ENCODE measurements at regions not wholly inside any gene's neighbourhood (a gene's known extent, or its start where the extent isn't known, plus 50 kb on each side); places are given as distances from the start of the nearest gene placed in this dataset.
A peak's percentile ranks its signal among the peaks of the same experiment; 100 is the strongest.

DNA sequence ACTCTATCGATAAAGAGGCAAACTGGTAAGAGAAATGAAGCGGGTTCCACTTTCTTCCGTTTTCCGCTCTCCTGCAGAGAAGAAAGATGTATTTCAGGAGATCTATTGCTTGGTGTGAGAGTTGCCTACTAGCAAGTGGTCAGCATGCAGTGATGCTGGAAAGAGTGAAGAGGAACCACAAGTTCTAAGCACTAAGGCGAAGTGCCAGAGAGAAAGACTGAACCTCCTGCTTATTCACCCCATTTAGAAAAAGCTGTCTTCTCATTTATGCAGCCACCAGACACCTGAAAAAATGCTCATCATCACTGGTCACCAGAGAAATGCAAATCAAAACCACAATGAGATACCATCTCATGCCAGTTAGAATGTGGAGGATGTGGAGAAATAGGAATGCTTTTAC is 78.7 kb upstream of the GPC6 start:
- Histone ChIP-seq H3K4me2 (ENCODE audit: low read depth, low read length) (no peak overlapping the region), H3K27me3 (ENCODE audit: control insufficient read depth, insufficient read depth, low read length) (no peaks in the 10 kb centered on the region), H4K5ac (ENCODE audit: low read depth, low read length) (no peak overlapping the region), H2BK120ac (ENCODE audit: low read depth, low read length) (no peak overlapping the region), H2AK9ac (replicated peaks; ENCODE audit: low read depth, low read length, poor library complexity) (no peak overlapping the region), H2BK15ac (ENCODE audit: low read depth, low read length) (peak overlapping the region; percentile 15; the same call in 1 of the 3 replicates), H3K4ac (ENCODE audit: low read depth, low read length) (no peak overlapping the region), H3K9me3 (ENCODE audit: control insufficient read depth, insufficient read depth, low read length) (no peaks in the 10 kb centered on the region), H3K23ac (ENCODE audit: low read depth, low read length) (no peak overlapping the region), H2BK20ac (ENCODE audit: low read depth, low read length) (no peak overlapping the region), H4K8ac (ENCODE audit: low read depth in 2 of 2, low read length in 2 of 2) (no peak overlapping the region), H3K4me3 (ENCODE audit: insufficient read depth, low read depth, low read length) (no peak overlapping the region), H3K14ac (replicated peaks; ENCODE audit: low read depth, low read length) (no peak overlapping the region), H3K27ac (ENCODE audit: insufficient read depth, low read length) (no peak overlapping the region), H2BK5ac (ENCODE audit: low read depth, low read length, poor library complexity, severe bottlenecking) (no peak overlapping the region), H3K56ac (ENCODE audit: extremely low read depth, insufficient read depth, low read length) (no peak overlapping the region), H3K9ac (ENCODE audit: low read depth, low read length) (no peak overlapping the region), H4K20me1 (ENCODE audit: insufficient read depth, low read length) (no peaks in the 10 kb centered on the region), H3K36me3 (ENCODE audit: control insufficient read depth, insufficient read depth, low read length) (no peaks in the 10 kb centered on the region), H3K18ac (ENCODE audit: low read depth, low read length) (no peak overlapping the region), H3K4me1 (ENCODE audit: control insufficient read depth, insufficient read depth, low read length) (peaks cover 3% of the 10 kb centered on the region; the same call in 1 of the 2 replicates), H3K79me1 (ENCODE audit: low read depth in 1 of 2, low read length in 2 of 2) (no peaks in the 10 kb centered on the region), H2AK5ac (ENCODE audit: low read depth, low read length) (peak overlapping the region; percentile 56; the same call in 1 of the 2 replicates), H2AFZ (replicated peaks; ENCODE audit: low read length, poor library complexity) (no peak overlapping the region), H4K91ac (ENCODE audit: insufficient read depth, low read depth, low read length) (no peak overlapping the region), H3K9me1 (ENCODE audit: insufficient read depth, low read length) (no peaks in the 10 kb centered on the region)
- POLR2A ChIA-PET (ENCODE audit: unreplicated experiment): no interaction called here
- dilution Hi-C loops (cut with HindIII; ENCODE audit: low sequenced_read_pairs, unreplicated experiment): no loop called here
- in situ Hi-C loops (cut with MboI; ENCODE audit: low sequenced_read_pairs): no loop called here
- TF ChIP-seq SMC3 (IDR thresholded peaks at IDR 0.05; ENCODE audit: low read depth, low read length) (no peak), RFX5 (IDR thresholded peaks at IDR 0.05; ENCODE audit: low read depth, low read length) (no peak), RAD21 (IDR thresholded peaks at IDR 0.05; ENCODE audit: low read length) (no peak), MAZ (IDR thresholded peaks at IDR 0.05; ENCODE audit: borderline replicate concordance, low read depth, low read length) (no peak), MXI1 (IDR thresholded peaks at IDR 0.05; ENCODE audit: borderline replicate concordance, low read depth, low read length) (no peak), BHLHE40 (IDR thresholded peaks at IDR 0.05; ENCODE audit: low read depth, low read length) (no peak), CEBPB (IDR thresholded peaks at IDR 0.05; ENCODE audit: low read depth, low read length) (no peak), NFE2L2 (IDR thresholded peaks at IDR 0.05; ENCODE audit: low read depth, low read length) (no peak), RCOR1 (IDR thresholded peaks at IDR 0.05; ENCODE audit: insufficient replicate concordance, low read length) (no peak), MAFK (IDR thresholded peaks at IDR 0.05; ENCODE audit: low read depth, low read length) (no peak), CHD1 (IDR thresholded peaks at IDR 0.05; ENCODE audit: low read depth, low read length) (no peak), FOS (IDR thresholded peaks at IDR 0.05; ENCODE audit: low read depth, low read length) (no peak), POLR2A (IDR thresholded peaks at IDR 0.05; ENCODE audit: low read depth, low read length) (no peak)
- TF ChIP-seq, protein P1, sequence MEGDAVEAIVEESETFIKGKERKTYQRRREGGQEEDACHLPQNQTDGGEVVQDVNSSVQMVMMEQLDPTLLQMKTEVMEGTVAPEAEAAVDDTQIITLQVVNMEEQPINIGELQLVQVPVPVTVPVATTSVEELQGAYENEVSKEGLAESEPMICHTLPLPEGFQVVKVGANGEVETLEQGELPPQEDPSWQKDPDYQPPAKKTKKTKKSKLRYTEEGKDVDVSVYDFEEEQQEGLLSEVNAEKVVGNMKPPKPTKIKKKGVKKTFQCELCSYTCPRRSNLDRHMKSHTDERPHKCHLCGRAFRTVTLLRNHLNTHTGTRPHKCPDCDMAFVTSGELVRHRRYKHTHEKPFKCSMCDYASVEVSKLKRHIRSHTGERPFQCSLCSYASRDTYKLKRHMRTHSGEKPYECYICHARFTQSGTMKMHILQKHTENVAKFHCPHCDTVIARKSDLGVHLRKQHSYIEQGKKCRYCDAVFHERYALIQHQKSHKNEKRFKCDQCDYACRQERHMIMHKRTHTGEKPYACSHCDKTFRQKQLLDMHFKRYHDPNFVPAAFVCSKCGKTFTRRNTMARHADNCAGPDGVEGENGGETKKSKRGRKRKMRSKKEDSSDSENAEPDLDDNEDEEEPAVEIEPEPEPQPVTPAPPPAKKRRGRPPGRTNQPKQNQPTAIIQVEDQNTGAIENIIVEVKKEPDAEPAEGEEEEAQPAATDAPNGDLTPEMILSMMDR (conservative IDR thresholded peaks at IDR 0.05; ENCODE audit: low read depth, low read length): no peak
- TF ChIP-seq, protein P2, sequence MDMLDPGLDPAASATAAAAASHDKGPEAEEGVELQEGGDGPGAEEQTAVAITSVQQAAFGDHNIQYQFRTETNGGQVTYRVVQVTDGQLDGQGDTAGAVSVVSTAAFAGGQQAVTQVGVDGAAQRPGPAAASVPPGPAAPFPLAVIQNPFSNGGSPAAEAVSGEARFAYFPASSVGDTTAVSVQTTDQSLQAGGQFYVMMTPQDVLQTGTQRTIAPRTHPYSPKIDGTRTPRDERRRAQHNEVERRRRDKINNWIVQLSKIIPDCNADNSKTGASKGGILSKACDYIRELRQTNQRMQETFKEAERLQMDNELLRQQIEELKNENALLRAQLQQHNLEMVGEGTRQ (IDR thresholded peaks at IDR 0.05; ENCODE audit: low read depth, low read length): no peak
- TF ChIP-seq, protein P3, sequence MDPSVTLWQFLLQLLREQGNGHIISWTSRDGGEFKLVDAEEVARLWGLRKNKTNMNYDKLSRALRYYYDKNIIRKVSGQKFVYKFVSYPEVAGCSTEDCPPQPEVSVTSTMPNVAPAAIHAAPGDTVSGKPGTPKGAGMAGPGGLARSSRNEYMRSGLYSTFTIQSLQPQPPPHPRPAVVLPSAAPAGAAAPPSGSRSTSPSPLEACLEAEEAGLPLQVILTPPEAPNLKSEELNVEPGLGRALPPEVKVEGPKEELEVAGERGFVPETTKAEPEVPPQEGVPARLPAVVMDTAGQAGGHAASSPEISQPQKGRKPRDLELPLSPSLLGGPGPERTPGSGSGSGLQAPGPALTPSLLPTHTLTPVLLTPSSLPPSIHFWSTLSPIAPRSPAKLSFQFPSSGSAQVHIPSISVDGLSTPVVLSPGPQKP (IDR thresholded peaks at IDR 0.05; ENCODE audit: borderline replicate concordance, low read depth, low read length): no peak
- DNase-seq (no peak), ATAC-seq (ENCODE audit: low read depth) (no peak)
- CTCF ChIA-PET: interaction anchor here (1.4 kb wide), 1 partner anchor 10 kb away, joined by 3 read pairs; no protein-coding TSS in a partner anchor
- 100% methylated on average over 3 of the region's 5 CpGs; no CpG with 5 or more reads in 1 of the 2 experiments for WGBS, 2 experiments (ENCODE audit: extremely low coverage in 2 of 2, insufficient read length in 1 of 2)
- BruUV-seq (replicated peaks): no TSS peak
- intact Hi-C loops (cut with micrococcal nuclease): no loop called here
